ENCODE measurements at regions not wholly inside any gene's neighbourhood (a gene's known extent, or its start where the extent isn't known, plus 50 kb on each side); places are given as distances from the start of the nearest gene placed in this dataset.
"Not testable (repeated sequence)": the region's sequence is repeated elsewhere in the genome, so short reads cannot be mapped to it uniquely, and the experiment has no call there.

DNA sequence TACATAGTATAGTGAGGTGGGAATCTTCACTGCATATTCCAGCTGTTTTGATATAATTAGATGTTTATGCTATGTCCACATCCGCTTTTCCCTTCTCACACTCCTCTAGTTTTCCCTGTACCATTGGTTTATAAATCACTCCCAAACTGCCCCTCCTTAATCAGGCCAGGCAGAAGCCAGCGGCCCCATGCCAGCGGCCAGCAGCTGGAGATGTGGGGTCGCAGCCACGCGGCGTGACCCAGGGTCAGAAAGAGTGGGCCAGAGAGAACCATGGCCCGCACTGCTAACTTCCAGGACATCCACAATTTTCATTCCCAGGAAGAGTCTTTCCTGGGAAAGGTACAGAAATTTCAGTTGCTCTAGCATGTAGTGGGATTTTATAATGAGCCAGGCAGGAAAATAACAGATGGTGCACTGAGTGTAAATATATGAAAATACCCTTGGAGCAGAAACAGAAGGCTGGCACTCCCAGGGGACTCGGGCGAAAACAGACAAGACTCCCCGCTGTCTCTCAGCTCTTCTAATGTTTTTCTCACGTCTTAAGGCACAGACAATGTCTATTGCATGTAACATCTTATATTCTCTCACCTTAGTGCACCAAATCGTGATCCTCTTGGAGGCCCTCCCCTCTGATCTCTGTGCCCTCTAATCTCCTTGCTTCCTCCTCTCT, 145.9 kb upstream of the ZFP42 start:
- no peak for DNase-seq
- Mint-ChIP-seq H3K4me1 (ENCODE audit: low read depth in 2 of 2) (no peaks in the 10 kb centered on the region), H3K4me3 (no peak overlapping the region), H3K36me3 (ENCODE audit: insufficient read depth) (no peaks in the 10 kb centered on the region), H3K27ac (no peak overlapping the region), H3K9me3 (peaks cover 10 to 18% of the 10 kb centered on the region in 2 donors), H3K27me3 (no peaks in the 10 kb centered on the region)
- no peak for ATAC-seq (replicated peaks)

DNA sequence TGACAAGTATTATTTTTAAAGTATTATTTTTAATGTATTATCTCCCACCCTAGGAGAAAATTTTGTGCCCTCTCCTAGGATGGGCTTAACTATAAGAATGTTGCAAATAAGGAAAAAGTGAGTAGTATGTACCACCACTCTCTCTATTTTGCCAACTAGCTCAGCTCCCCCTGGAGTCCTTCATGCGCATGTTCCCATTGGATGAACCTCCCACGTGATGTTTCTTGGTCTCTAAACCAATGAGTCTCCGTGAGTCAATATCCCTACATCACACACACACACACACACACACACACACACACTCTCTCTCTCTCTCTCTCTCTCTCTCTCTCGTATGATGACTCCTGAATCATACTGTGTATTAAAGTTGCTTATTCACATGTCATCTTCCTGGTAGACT, 129.7 kb upstream of the ZFP42 start:
- DNase-seq = no peak
- Mint-ChIP-seq H3K4me3 (no peak overlapping the region), H3K27me3 (no peaks in the 10 kb centered on the region), H3K4me1 (ENCODE audit: low read depth in 2 of 2) (no peaks in the 10 kb centered on the region), H3K9me3 (peaks cover 5 to 16% of the 10 kb centered on the region in 2 donors), H3K36me3 (ENCODE audit: insufficient read depth) (no peaks in the 10 kb centered on the region), H3K27ac (no peak overlapping the region)
- no peak for ATAC-seq (replicated peaks)

DNA sequence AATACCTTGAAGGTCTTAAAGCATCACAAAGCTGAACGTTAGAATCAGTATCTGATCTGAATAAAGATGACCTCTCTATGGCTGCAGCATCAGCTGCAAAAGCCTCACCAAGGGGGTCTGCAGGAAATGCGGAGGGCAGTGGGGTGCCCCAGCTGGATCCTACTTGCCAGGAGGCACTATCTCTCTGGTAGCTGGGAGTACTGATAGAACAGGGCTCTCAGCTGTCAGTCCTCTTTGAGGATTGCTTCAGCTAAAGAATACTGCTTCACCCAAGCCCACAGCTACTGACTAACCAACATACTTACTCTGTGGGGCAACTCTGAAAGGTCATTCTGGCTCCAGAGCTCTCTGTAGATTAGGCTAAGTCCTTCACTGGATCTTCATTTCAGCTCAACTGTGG, 112.5 kb upstream of the ZFP42 start:
- Mint-ChIP-seq H3K9me3 (peaks cover 4 to 16% of the 10 kb centered on the region in 2 donors), H3K27me3 (no peaks in the 10 kb centered on the region), H3K36me3 (ENCODE audit: insufficient read depth) (no peaks in the 10 kb centered on the region), H3K4me3 (no peak overlapping the region), H3K4me1 (ENCODE audit: low read depth in 2 of 2) (no peaks in the 10 kb centered on the region), H3K27ac (no peak overlapping the region)
- DNase-seq (no peak), ATAC-seq (replicated peaks) (no peak)

DNA sequence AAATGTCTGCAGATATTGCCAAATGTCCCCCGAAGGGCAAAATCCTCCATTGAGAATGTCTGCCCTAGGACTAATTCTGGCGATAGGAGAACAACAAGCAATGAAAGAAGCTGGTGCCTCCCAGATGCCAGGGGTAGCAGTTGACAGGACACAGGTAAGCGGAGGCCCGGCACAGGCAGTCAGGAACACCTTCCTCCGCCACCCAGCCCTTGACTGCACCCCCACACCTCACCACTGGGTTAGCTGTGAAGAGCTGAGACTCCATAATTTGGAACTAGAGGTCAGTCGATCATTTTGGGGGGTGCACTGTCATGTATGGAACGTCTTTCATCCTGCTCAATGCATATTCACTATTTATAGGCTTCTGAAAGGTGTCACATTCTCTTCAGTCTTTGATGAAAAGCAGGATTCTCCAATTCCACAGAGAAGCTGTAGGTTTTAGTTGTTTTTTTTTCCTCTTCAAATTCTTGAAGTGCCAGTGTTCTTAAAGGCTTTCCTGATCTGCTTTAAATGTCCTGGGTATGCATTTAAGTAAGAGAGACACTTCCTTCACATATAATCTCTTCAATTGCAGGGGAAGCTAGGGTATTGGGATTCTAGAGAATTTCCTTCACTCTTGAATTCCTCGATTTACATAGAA, 111.6 kb upstream of the ZFP42 start:
- no peak for ATAC-seq (replicated peaks)
- H3K4me1 Mint-ChIP-seq (ENCODE audit: low read depth in 2 of 2) = no peaks in the 10 kb centered on the region
- H3K4me3 Mint-ChIP-seq = no peak overlapping the region
- H3K36me3 Mint-ChIP-seq (ENCODE audit: insufficient read depth) = no peaks in the 10 kb centered on the region
- no peak overlapping the region for H3K27ac Mint-ChIP-seq
- H3K27me3 Mint-ChIP-seq = no peaks in the 10 kb centered on the region
- no peak for DNase-seq
- peaks cover 4 to 9% of the 10 kb centered on the region in 2 donors for H3K9me3 Mint-ChIP-seq

DNA sequence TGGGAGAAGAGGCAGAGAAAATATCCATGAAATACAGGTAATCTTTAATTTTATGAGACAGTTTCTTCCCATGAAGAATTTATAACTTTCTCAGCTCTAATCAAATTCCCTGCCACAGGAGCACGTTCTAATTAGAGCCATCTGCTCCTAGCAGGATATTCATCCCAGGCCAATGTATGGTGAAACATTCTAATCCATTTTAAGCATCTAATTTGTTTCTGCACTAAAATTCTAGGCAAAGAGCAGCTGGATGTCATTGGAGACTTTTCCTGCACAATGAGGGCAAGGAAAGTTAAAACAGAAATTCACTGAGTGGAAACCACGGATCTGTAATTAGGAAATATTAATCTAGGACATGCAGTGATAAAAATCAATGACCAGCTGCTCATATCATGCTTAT, 107.7 kb upstream of the ZFP42 start:
- Mint-ChIP-seq H3K9me3 (peaks cover 10 to 21% of the 10 kb centered on the region in 2 donors), H3K27ac (no peak overlapping the region), H3K4me3 (no peak overlapping the region), H3K27me3 (no peaks in the 10 kb centered on the region), H3K36me3 (ENCODE audit: insufficient read depth) (no peaks in the 10 kb centered on the region), H3K4me1 (ENCODE audit: low read depth in 2 of 2) (no peaks in the 10 kb centered on the region)
- no peak for DNase-seq
- no peak for ATAC-seq (replicated peaks)

DNA sequence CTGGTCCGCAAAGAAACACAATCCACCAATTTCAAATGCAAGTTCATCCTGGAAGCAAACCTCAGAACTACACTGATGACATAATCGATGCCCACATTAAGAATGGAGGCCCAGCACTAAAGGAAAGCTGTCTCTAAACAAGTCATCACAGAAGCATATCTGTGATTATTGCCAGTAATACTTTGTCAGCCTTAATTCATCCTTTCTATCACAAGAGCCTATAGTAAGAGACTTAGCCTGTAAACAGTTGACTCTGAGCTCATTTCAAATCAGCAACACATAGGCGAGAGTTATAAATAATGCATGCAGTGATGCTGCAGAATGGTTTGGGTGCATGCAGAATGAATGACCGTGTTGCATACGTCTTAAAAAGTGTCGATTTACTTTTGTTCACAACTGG, 105.9 kb upstream of the ZFP42 start:
- Mint-ChIP-seq H3K27ac (no peak overlapping the region), H3K27me3 (no peaks in the 10 kb centered on the region), H3K9me3 (peaks cover 15 to 35% of the 10 kb centered on the region in 2 donors), H3K4me3 (no peak overlapping the region), H3K36me3 (ENCODE audit: insufficient read depth) (no peaks in the 10 kb centered on the region), H3K4me1 (ENCODE audit: low read depth in 2 of 2) (no peaks in the 10 kb centered on the region)
- no peak for DNase-seq
- ATAC-seq (replicated peaks) = no peak

DNA sequence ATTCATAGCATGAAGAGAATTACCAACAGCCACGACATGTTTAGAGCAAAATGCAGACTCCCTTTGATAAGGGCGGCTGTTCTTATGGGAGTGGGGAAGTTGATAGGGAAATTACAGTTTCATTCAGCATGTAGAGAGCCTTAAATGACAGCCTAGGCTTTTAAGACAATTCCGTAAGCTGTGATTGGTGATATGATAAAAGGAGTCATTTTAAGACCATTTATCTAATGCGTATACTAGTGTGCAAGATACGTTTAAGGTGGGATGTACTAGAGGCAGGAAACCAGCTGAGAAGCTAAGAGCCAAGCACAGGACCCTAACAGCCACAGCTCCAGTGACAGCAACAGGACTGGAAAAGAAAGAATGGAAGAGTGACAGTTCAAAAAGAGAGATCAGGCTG, 102.2 kb upstream of the ZFP42 start:
- Mint-ChIP-seq H3K36me3 (ENCODE audit: insufficient read depth) (no peaks in the 10 kb centered on the region), H3K4me1 (ENCODE audit: low read depth in 2 of 2) (no peaks in the 10 kb centered on the region), H3K4me3 (no peak overlapping the region), H3K27ac (no peak overlapping the region), H3K27me3 (no peaks in the 10 kb centered on the region), H3K9me3 (peaks cover 15 to 37% of the 10 kb centered on the region in 2 donors)
- ATAC-seq (replicated peaks) (no peak), DNase-seq (no peak)

DNA sequence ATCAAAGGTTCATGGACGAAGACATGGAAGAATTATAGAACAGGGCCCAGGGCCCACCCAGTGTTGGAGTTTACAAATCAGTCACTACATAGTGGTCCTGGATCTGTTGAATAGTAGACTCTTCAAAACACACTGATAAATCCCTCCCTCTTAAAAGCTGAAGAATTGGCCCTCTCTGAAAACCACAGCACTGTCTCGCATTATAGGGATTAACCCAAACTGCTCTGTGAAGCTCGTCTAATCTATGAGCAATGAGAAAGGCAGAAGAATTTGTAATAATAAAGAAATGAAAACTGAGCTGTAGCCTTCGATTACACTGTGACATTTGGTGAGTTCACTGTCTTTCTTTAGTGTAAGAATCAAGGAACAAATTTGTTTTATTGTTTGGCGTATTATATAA, 92.5 kb upstream of the ZFP42 start:
- Mint-ChIP-seq H3K9me3 (peaks cover 14 to 32% of the 10 kb centered on the region in 2 donors), H3K4me3 (no peak overlapping the region), H3K4me1 (ENCODE audit: low read depth in 2 of 2) (no peaks in the 10 kb centered on the region), H3K27me3 (no peaks in the 10 kb centered on the region), H3K27ac (no peak overlapping the region), H3K36me3 (ENCODE audit: insufficient read depth) (no peaks in the 10 kb centered on the region)
- DNase-seq (no peak), ATAC-seq (replicated peaks) (no peak)

DNA sequence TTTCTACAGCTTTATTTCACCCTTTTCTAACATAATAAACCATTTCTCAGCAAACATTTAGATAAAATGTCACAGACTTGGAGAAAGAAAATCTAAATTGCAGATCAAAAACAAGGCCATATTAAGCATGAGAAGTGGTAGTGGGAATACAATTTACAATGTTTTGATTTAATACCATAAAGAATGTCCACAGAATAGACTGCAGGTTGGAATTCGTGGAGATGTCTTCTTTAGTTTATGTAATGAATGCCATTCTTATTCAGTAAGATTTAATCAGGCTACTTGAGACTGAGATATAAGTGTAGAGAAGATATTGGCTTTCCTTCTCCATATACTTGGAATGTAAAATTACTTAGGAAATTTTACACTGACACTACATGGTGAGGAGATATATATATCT, 91.9 kb upstream of the ZFP42 start:
- ATAC-seq (replicated peaks) (no peak), DNase-seq (no peak)
- no peak overlapping the region for H3K27ac Mint-ChIP-seq
- H3K4me3 Mint-ChIP-seq = no peak overlapping the region
- H3K36me3 Mint-ChIP-seq (ENCODE audit: insufficient read depth) = no peaks in the 10 kb centered on the region
- no peaks in the 10 kb centered on the region for H3K27me3 Mint-ChIP-seq
- H3K9me3 Mint-ChIP-seq = peaks cover 14 to 32% of the 10 kb centered on the region in 2 donors
- no peaks in the 10 kb centered on the region for H3K4me1 Mint-ChIP-seq (ENCODE audit: low read depth in 2 of 2)

DNA sequence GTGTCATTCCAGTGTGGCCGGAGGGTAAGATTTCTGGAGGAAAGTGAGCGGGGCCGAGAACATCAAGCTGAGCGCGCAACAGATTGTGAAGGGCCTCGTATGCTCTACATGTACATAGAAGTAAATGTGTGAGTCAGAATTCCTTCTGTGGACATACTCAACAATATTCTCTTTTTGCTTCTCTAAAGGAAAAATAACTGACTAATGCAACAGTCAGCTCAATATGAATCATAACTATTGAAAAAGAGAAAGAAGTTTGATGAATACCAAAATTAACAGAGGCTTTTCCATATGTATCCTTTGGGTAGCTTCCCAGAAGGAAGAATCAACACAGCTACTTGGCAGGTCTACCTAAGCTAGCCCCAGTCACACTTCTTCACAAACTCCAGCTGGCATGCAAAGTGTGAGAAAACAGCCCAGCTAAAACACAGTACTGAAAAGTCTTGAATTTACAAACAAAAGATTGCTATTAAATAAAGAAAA, 87.5 kb upstream of the ZFP42 start:
- Mint-ChIP-seq H3K4me1 (ENCODE audit: low read depth in 2 of 2) (no peaks in the 10 kb centered on the region), H3K36me3 (ENCODE audit: insufficient read depth) (no peaks in the 10 kb centered on the region), H3K9me3 (peaks cover 0 to 5% of the 10 kb centered on the region in 2 donors), H3K27me3 (no peaks in the 10 kb centered on the region), H3K4me3 (no peak overlapping the region), H3K27ac (no peak overlapping the region)
- DNase-seq = no peak
- no peak for ATAC-seq (replicated peaks)

DNA sequence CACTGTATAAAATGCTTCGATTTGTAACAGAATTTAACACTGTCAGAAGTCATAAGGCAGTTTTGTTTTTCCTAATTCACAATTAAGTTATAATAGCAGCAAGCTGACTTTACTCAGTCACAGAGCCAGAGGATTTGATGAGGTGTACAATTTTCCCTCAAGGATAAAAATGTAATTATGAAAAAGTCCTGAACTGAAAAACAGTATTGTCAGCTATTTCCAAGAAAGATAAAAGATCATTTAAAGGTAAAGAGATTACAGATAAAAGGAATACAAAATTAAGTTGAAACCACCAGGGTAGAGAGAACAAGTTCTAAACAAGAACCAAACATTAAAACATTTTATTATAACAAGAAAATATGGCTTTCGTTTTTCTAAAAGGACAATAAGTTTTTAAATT, 86.8 kb upstream of the ZFP42 start:
- H3K27ac Mint-ChIP-seq = no peak overlapping the region
- no peaks in the 10 kb centered on the region for H3K27me3 Mint-ChIP-seq
- no peak overlapping the region for H3K4me3 Mint-ChIP-seq
- no peaks in the 10 kb centered on the region for H3K36me3 Mint-ChIP-seq (ENCODE audit: insufficient read depth)
- no peak for ATAC-seq (replicated peaks)
- H3K4me1 Mint-ChIP-seq (ENCODE audit: low read depth in 2 of 2) = no peaks in the 10 kb centered on the region
- no peak for DNase-seq
- peaks cover 5 to 7% of the 10 kb centered on the region in 2 donors for H3K9me3 Mint-ChIP-seq

DNA sequence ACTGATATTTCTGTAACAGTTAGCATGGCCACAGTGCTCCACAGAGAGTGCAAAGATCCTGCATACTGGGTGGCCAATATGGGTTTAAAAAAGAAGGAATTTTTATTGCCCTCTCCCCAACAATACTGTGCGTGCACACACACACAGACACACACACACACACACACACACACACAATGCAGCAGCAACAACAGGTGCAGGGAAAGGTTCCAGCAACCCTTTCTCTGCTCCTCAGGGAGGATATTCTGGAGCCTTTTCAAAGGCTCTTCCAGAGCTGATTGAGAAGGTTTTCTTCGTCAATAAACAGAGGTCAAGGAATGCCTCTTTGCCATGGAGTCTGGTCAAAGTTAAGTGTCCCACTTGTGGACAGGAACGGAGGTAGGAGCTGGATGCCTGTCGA, 84.8 kb upstream of the ZFP42 start:
- H3K9me3 Mint-ChIP-seq = peaks cover 5 to 8% of the 10 kb centered on the region in 2 donors
- no peak overlapping the region for H3K4me3 Mint-ChIP-seq
- no peaks in the 10 kb centered on the region for H3K36me3 Mint-ChIP-seq (ENCODE audit: insufficient read depth)
- ATAC-seq (replicated peaks) (no peak), DNase-seq (no peak)
- H3K27ac Mint-ChIP-seq = no peak overlapping the region
- H3K27me3 Mint-ChIP-seq = no peaks in the 10 kb centered on the region
- no peaks in the 10 kb centered on the region for H3K4me1 Mint-ChIP-seq (ENCODE audit: low read depth in 2 of 2)

DNA sequence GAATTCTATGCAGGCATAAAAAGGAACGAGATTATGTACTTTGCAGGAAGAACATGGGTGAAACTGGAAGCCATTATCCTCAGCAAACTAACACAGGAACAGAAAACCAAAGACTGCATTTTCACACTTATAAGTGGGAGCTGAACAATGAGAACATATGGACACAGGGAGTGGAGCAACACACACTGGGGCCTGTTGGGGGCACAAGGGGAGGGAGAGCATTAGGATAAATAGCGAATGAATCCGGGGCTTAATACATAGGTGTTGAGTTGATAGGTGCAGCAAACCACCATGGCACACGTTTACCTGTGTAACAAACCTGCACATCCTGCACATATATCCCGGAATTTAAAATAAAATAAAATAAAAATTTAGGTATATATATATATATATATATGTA, 80.2 kb upstream of the ZFP42 start:
- H3K4me3 Mint-ChIP-seq; H3K36me3 Mint-ChIP-seq (ENCODE audit: insufficient read depth); H3K27me3 Mint-ChIP-seq; ATAC-seq (replicated peaks); DNase-seq; H3K27ac Mint-ChIP-seq; H3K4me1 Mint-ChIP-seq (ENCODE audit: low read depth in 2 of 2): not testable (repeated sequence)
- peaks cover 8 to 15% of the 10 kb centered on the region in 2 donors for H3K9me3 Mint-ChIP-seq

DNA sequence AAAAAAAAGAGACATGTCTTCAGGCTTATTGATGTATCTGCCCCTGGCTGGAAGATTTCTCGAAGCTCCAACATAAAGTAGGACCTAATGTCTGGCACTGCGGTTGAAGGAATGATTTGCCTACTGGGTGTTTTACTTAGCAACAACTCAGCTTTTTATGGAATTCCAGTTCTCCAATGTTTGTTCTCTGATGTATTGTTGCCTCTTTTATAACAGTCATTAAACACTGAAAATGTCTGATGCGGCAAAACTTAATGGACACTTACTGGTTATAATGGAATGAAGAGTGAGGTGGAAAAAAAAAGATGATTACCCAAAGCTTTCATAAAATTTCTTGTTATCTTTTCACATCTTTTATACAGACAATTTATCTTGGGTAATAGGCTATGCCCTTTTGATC, 75.6 kb upstream of the ZFP42 start:
- Mint-ChIP-seq H3K36me3 (ENCODE audit: insufficient read depth) (no peaks in the 10 kb centered on the region), H3K27me3 (no peaks in the 10 kb centered on the region), H3K4me1 (ENCODE audit: low read depth in 2 of 2) (no peaks in the 10 kb centered on the region), H3K4me3 (no peak overlapping the region), H3K9me3 (peaks cover 6 to 7% of the 10 kb centered on the region in 2 donors), H3K27ac (no peak overlapping the region)
- ATAC-seq (replicated peaks) = no peak
- no peak for DNase-seq
